ENCODE measurements at regions not wholly inside any gene's neighbourhood (a gene's known extent, or its start where the extent isn't known, plus 50 kb on each side); places are given as distances from the start of the nearest gene placed in this dataset.

- no peak for TF ChIP-seq CTCF (IDR thresholded peaks at IDR 0.05; ENCODE audit: borderline replicate concordance, control extremely low read depth, extremely low read depth, insufficient read depth, missing control alignments)
- peak; percentile 65 for DNase-seq (ENCODE audit: low spot score)
- in situ Hi-C loops (cut with MboI; ENCODE audit: low sequenced_read_pairs, unreplicated experiment), result no loop called here
These were observed 60.8 kb upstream of the MED9 start for GRCh38 chr17:17416007-17416399.

- in situ Hi-C loops (cut with MboI; ENCODE audit: low sequenced_read_pairs, unreplicated experiment), result no loop called here
- DNase-seq (ENCODE audit: low spot score), result no peak
- TF ChIP-seq CTCF (IDR thresholded peaks at IDR 0.05; ENCODE audit: borderline replicate concordance, control extremely low read depth, extremely low read depth, insufficient read depth, missing control alignments), result no peak
These were observed 60.1 kb upstream of the MED9 start for GRCh38 chr17:17416400-17417360.

- no peak for DNase-seq (ENCODE audit: low spot score)
- in situ Hi-C loops (cut with MboI; ENCODE audit: low sequenced_read_pairs, unreplicated experiment), result no loop called here
These were observed 59.0 kb upstream of the MED9 start for GRCh38 chr17:17417718-17418181.

GRCh38 chr17:17419166-17419565 lies 57.6 kb upstream of the MED9 start:
- TF ChIP-seq CTCF (IDR thresholded peaks at IDR 0.05; ENCODE audit: borderline replicate concordance, control extremely low read depth, extremely low read depth, insufficient read depth, missing control alignments), result no peak
- no peak for DNase-seq (ENCODE audit: low spot score)
- in situ Hi-C loops (cut with MboI; ENCODE audit: low sequenced_read_pairs, unreplicated experiment), result no loop called here

More at GRCh38 chr17:17417718-17418181, 59.0 kb upstream of the MED9 start:
- TF ChIP-seq CTCF (IDR thresholded peaks at IDR 0.05; ENCODE audit: borderline replicate concordance, control extremely low read depth, extremely low read depth, insufficient read depth, missing control alignments), result no peak

- in situ Hi-C loops (cut with MboI; ENCODE audit: low sequenced_read_pairs, unreplicated experiment), result no loop called here
- TF ChIP-seq CTCF (IDR thresholded peaks at IDR 0.05; ENCODE audit: borderline replicate concordance, control extremely low read depth, extremely low read depth, insufficient read depth, missing control alignments), result no peak
- no peak for DNase-seq (ENCODE audit: low spot score)
These were observed 57.2 kb upstream of the MED9 start for GRCh38 chr17:17419631-17420030.

- no peak for TF ChIP-seq CTCF (IDR thresholded peaks at IDR 0.05; ENCODE audit: borderline replicate concordance, control extremely low read depth, extremely low read depth, insufficient read depth, missing control alignments)
- in situ Hi-C loops (cut with MboI; ENCODE audit: low sequenced_read_pairs, unreplicated experiment), result no loop called here
These were observed 56.7 kb upstream of the MED9 start for GRCh38 chr17:17420082-17420481.

More at GRCh38 chr17:17420082-17420481, 56.7 kb upstream of the MED9 start:
- DNase-seq (ENCODE audit: low spot score), result no peak
